Osteoblast (primary cell): ENCODE measurements at regions not wholly inside any gene's neighbourhood (a gene's known extent, or its start where the extent isn't known, plus 50 kb on each side); places are given as distances from the start of the nearest gene placed in this dataset.

Experiments used
- DNase-seq: peaks from one replicate; pipeline ENCODE4 v3.0.0; 2011; ENCODE audit warnings: low spot score, mixed read lengths; ENCODE audit not compliant: insufficient read length; ENCODE audit errors: missing footprints
- H2AFZ ChIP-seq: 2 replicates; pipeline ENCODE4 v1.6.0; 2011; ENCODE audit warnings: mild to moderate bottlenecking, low read length
- H3K27ac ChIP-seq: 2 replicates; pipeline ENCODE4 v1.5.1; 2011; ENCODE audit warnings: mild to moderate bottlenecking, low read depth, low read length, moderate library complexity
- H3K27me3 ChIP-seq: 2 replicates; pipeline ENCODE4 v1.6.0; 2012; ENCODE audit warnings: mild to moderate bottlenecking, control low read depth, inconsistent platforms, low read length, moderate library complexity; ENCODE audit not compliant: insufficient read depth
- H3K36me3 ChIP-seq: 2 replicates; pipeline ENCODE4 v1.5.1; 2011; ENCODE audit warnings: mild to moderate bottlenecking, low read length, control low read depth, moderate library complexity; ENCODE audit not compliant: insufficient read depth
- H3K4me1 ChIP-seq: 2 replicates; pipeline ENCODE4 v1.5.1; 2011; ENCODE audit warnings: mild to moderate bottlenecking, low read length, control low read depth, moderate library complexity; ENCODE audit not compliant: insufficient read depth
- H3K4me2 ChIP-seq: 2 replicates; pipeline ENCODE4 v1.6.0; 2011; ENCODE audit warnings: mild to moderate bottlenecking, low read length; ENCODE audit not compliant: insufficient read depth
- H3K4me3 ChIP-seq: fragments of 200-600 bp; sonication (generic); 3 replicates; pipeline ENCODE4 v1.5.1; 2012; ENCODE audit warnings: mild to moderate bottlenecking, low read length, inconsistent platforms; ENCODE audit not compliant: insufficient read depth
- H3K79me2 ChIP-seq: 2 replicates; pipeline ENCODE4 v1.6.0; 2012; ENCODE audit warnings: mild to moderate bottlenecking, low read length, control low read depth, inconsistent platforms; ENCODE audit not compliant: insufficient read depth
- H3K9me3 ChIP-seq: 2 replicates; pipeline ENCODE4 v1.5.1; 2011; ENCODE audit warnings: low read depth, low read length, control low read depth
- H4K20me1 ChIP-seq: 2 replicates; pipeline ENCODE4 v1.6.0; 2012; ENCODE audit warnings: mild to moderate bottlenecking, low read length, control low read depth; ENCODE audit not compliant: insufficient read depth
- CTCF ChIP-seq: IDR thresholded peaks from 2 replicates; pipeline ENCODE4 v1.5.1; 2011; ENCODE audit warnings: mild to moderate bottlenecking, low read depth, low read length, moderate library complexity; ENCODE audit errors: extremely low read depth

GRCh38 chr1:208835781-208836180, 591.6 kb upstream of the PLXNA2 start:
- H4K20me1 ChIP-seq, result no peaks in the 10 kb centered on the region
- H3K4me2 ChIP-seq, result no peak overlapping the region
- no peak overlapping the region for H2AFZ ChIP-seq
- no peaks in the 10 kb centered on the region for H3K9me3 ChIP-seq
- no peaks in the 10 kb centered on the region for H3K27me3 ChIP-seq
- no peak overlapping the region for H3K4me3 ChIP-seq
- H3K79me2 ChIP-seq, result no peaks in the 10 kb centered on the region
- no peak overlapping the region for H3K27ac ChIP-seq
- H3K4me1 ChIP-seq, result no peaks in the 10 kb centered on the region
- no peak for TF ChIP-seq CTCF
- no peaks in the 10 kb centered on the region for H3K36me3 ChIP-seq
- no peak for DNase-seq

DNA sequence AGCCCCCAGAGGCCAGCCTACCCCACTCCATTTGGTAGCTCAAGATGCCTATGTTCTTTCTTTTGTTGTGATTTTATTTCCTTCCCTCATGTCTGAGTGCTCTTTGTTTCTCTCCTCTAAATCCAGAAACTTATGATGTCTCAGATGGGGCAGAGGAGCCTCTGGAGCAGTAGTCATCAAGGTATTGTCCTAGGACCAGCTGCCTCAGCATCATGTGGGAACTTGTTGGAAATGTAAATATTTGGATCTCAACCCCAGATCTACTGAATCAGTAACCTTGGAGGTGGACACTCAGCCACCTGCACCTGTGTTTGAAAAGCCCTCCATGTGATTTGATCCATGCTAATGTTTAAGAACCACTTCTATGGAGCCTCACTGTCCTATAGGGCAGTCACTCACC, 593.1 kb upstream of the PLXNA2 start:
- DNase-seq, result no peak
- Histone ChIP-seq H3K4me3 (no peak overlapping the region), H3K27ac (no peak overlapping the region), H2AFZ (no peak overlapping the region), H4K20me1 (no peaks in the 10 kb centered on the region), H3K36me3 (no peaks in the 10 kb centered on the region), H3K79me2 (no peaks in the 10 kb centered on the region), H3K27me3 (no peaks in the 10 kb centered on the region), H3K4me1 (no peaks in the 10 kb centered on the region), H3K9me3 (no peaks in the 10 kb centered on the region), H3K4me2 (no peak overlapping the region)
- TF ChIP-seq CTCF, result no peak

GRCh38 chr1:208841436-208841835, 597.3 kb upstream of the PLXNA2 start:
- no peaks in the 10 kb centered on the region for H3K4me1 ChIP-seq
- no peaks in the 10 kb centered on the region for H3K9me3 ChIP-seq
- no peaks in the 10 kb centered on the region for H3K27me3 ChIP-seq
- H3K36me3 ChIP-seq, result no peaks in the 10 kb centered on the region
- H3K79me2 ChIP-seq, result no peaks in the 10 kb centered on the region
- H4K20me1 ChIP-seq, result no peaks in the 10 kb centered on the region
- H3K4me3 ChIP-seq, result no peak overlapping the region
- H3K27ac ChIP-seq, result no peak overlapping the region
- no peak overlapping the region for H2AFZ ChIP-seq
- no peak for TF ChIP-seq CTCF
- DNase-seq, result no peak
- no peak overlapping the region for H3K4me2 ChIP-seq

DNA sequence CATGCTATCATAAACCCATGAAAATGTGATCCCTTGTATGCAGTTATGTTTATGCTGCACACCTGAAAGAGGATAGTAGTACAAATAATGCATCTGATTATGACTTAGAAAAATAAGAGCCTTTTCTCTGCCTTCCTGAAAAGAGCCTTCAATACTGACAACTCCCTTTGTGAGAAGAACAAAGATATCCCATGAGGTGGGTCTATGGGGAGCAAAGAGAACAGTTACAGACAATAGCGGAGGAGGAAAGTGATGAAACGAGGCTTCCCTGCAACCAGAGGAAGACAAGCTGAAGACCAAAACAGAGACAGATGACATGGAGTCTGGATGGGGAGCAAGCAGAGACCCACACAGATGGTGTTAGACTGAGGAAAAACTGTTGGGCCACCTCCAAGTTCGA, 598.3 kb upstream of the PLXNA2 start:
- no peak for DNase-seq
- TF ChIP-seq CTCF, result no peak
- Histone ChIP-seq H3K79me2 (no peaks in the 10 kb centered on the region), H4K20me1 (no peaks in the 10 kb centered on the region), H3K4me1 (no peaks in the 10 kb centered on the region), H3K36me3 (no peaks in the 10 kb centered on the region), H3K4me2 (no peak overlapping the region), H3K27me3 (no peaks in the 10 kb centered on the region), H3K9me3 (no peaks in the 10 kb centered on the region), H3K4me3 (no peak overlapping the region), H2AFZ (no peak overlapping the region), H3K27ac (no peak overlapping the region)
